C4-2B (cell line): ENCODE measurements at regions not wholly inside any gene's neighbourhood (a gene's known extent, or its start where the extent isn't known, plus 50 kb on each side); places are given as distances from the start of the nearest gene placed in this dataset.

Source experiments
- ZFX ChIP-seq: fragments of 450-650 bp; IDR thresholded peaks from 2 replicates; pipeline ENCODE4 v1.6.1; 2017
- TF ChIP-seq, protein P1 (sequence below): fragments of 450-650 bp; conservative IDR thresholded peaks from 2 replicates; pipeline ENCODE4 v1.5.1; 2017; ENCODE audit warnings: mild to moderate bottlenecking

DNA sequence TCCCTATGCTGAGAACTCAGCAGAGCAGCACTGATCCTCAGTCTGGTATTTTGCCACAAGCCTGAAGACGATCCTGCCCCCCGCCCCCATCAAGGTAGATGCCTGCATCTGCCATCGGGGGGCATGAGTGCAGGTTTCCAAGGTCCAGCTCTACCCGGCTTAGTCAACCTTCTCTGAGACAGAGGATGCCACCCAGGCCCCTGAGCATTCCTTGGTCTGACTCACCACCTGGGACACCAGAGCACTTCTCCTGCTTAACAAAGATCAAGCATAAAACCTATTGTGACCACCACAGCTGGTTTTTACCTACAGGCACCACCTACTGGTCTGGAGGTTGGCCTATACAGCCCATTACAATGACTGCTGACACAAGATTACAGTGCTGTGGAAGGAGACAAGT lies 1168.1 kb downstream of the PCDH19 start:
- TF ChIP-seq, protein P1, sequence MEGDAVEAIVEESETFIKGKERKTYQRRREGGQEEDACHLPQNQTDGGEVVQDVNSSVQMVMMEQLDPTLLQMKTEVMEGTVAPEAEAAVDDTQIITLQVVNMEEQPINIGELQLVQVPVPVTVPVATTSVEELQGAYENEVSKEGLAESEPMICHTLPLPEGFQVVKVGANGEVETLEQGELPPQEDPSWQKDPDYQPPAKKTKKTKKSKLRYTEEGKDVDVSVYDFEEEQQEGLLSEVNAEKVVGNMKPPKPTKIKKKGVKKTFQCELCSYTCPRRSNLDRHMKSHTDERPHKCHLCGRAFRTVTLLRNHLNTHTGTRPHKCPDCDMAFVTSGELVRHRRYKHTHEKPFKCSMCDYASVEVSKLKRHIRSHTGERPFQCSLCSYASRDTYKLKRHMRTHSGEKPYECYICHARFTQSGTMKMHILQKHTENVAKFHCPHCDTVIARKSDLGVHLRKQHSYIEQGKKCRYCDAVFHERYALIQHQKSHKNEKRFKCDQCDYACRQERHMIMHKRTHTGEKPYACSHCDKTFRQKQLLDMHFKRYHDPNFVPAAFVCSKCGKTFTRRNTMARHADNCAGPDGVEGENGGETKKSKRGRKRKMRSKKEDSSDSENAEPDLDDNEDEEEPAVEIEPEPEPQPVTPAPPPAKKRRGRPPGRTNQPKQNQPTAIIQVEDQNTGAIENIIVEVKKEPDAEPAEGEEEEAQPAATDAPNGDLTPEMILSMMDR = no peak
- TF ChIP-seq ZFX = no peak
